ENCODE measurements at regions not wholly inside any gene's neighbourhood (a gene's known extent, or its start where the extent isn't known, plus 50 kb on each side); places are given as distances from the start of the nearest gene placed in this dataset.

GRCh38 chr2:8086796-8087479, 594.9 kb upstream of the ID2 start:
- Mint-ChIP-seq H3K4me1 (peaks cover 1% of the 10 kb centered on the region), H3K4me3 (no peak overlapping the region), H3K27me3 (ENCODE audit: insufficient read depth, low read depth) (peaks cover 4% of the 10 kb centered on the region), H3K27ac (no peak overlapping the region), H3K9me3 (no peaks in the 10 kb centered on the region), H3K36me3 (no peaks in the 10 kb centered on the region)
- Histone ChIP-seq H3K79me2 (ENCODE audit: low read depth) (no peaks in the 10 kb centered on the region), H3K27ac (no peak overlapping the region), H3K27me3 (no peaks in the 10 kb centered on the region), H3K36me3 (no peaks in the 10 kb centered on the region), H3K4me1 (peaks cover 7% of the 10 kb centered on the region), H3K4me2 (no peak overlapping the region), H3K9ac (no peak overlapping the region), H3K9me3 (ENCODE audit: low read depth) (no peaks in the 10 kb centered on the region), H3F3A (ENCODE audit: low read depth) (no peaks in the 10 kb centered on the region), H4K20me1 (ENCODE audit: low read depth) (no peaks in the 10 kb centered on the region), H2AFZ (replicated peaks) (no peak overlapping the region), H3K4me3 (no peak overlapping the region)
- no peak for TF ChIP-seq EZH2phosphoT487 (IDR thresholded peaks at IDR 0.05)
- no peak for TF ChIP-seq CTCF (IDR thresholded peaks at IDR 0.05)
- TF ChIP-seq EZH2 (IDR thresholded peaks at IDR 0.05) = no peak
- DNase-seq (ENCODE audit: low spot score) = no peak

- Mint-ChIP-seq H3K27me3 (ENCODE audit: insufficient read depth, low read depth) (peaks cover 4% of the 10 kb centered on the region), H3K36me3 (no peaks in the 10 kb centered on the region), H3K4me1 (peaks cover 5% of the 10 kb centered on the region), H3K9me3 (no peaks in the 10 kb centered on the region), H3K27ac (no peak overlapping the region), H3K4me3 (no peak overlapping the region)
- DNase-seq (ENCODE audit: low spot score) = no peak
- H3K4me2 ChIP-seq = no peak overlapping the region
- peaks cover 7% of the 10 kb centered on the region for H3K4me1 ChIP-seq
- H3K4me3 ChIP-seq = no peak overlapping the region
- no peaks in the 10 kb centered on the region for H3K79me2 ChIP-seq (ENCODE audit: low read depth)
- H2AFZ ChIP-seq (replicated peaks) = no peak overlapping the region
- H3K9ac ChIP-seq = no peak overlapping the region
- H4K20me1 ChIP-seq (ENCODE audit: low read depth) = no peaks in the 10 kb centered on the region
- no peaks in the 10 kb centered on the region for H3K9me3 ChIP-seq (ENCODE audit: low read depth)
- TF ChIP-seq EZH2phosphoT487 (IDR thresholded peaks at IDR 0.05) (no peak), EZH2 (IDR thresholded peaks at IDR 0.05) (no peak), CTCF (IDR thresholded peaks at IDR 0.05) (no peak)
- H3K27ac ChIP-seq = no peak overlapping the region
- no peaks in the 10 kb centered on the region for H3K27me3 ChIP-seq
- H3K36me3 ChIP-seq = no peaks in the 10 kb centered on the region
- no peaks in the 10 kb centered on the region for H3F3A ChIP-seq (ENCODE audit: low read depth)
Observed at GRCh38 chr2:8087480-8087840, 594.4 kb upstream of the ID2 start.

GRCh38 chr2:8088810-8089209, 593.0 kb upstream of the ID2 start:
- Mint-ChIP-seq H3K9me3 (no peaks in the 10 kb centered on the region), H3K36me3 (no peaks in the 10 kb centered on the region), H3K27ac (no peak overlapping the region), H3K4me3 (no peak overlapping the region), H3K4me1 (peaks cover 5% of the 10 kb centered on the region), H3K27me3 (ENCODE audit: insufficient read depth, low read depth) (peaks cover 4% of the 10 kb centered on the region)
- H3F3A ChIP-seq (ENCODE audit: low read depth) = no peaks in the 10 kb centered on the region
- H3K4me3 ChIP-seq = no peak overlapping the region
- no peaks in the 10 kb centered on the region for H3K27me3 ChIP-seq
- no peaks in the 10 kb centered on the region for H3K9me3 ChIP-seq (ENCODE audit: low read depth)
- peaks cover under 1% of the 10 kb centered on the region for H3K4me1 ChIP-seq
- no peak for DNase-seq (ENCODE audit: low spot score)
- H3K4me2 ChIP-seq = no peak overlapping the region
- no peaks in the 10 kb centered on the region for H4K20me1 ChIP-seq (ENCODE audit: low read depth)
- H3K27ac ChIP-seq = no peak overlapping the region
- H3K36me3 ChIP-seq = no peaks in the 10 kb centered on the region
- TF ChIP-seq CTCF (IDR thresholded peaks at IDR 0.05) (no peak), EZH2 (IDR thresholded peaks at IDR 0.05) (no peak), EZH2phosphoT487 (IDR thresholded peaks at IDR 0.05) (no peak)
- no peaks in the 10 kb centered on the region for H3K79me2 ChIP-seq (ENCODE audit: low read depth)
- H3K9ac ChIP-seq = no peak overlapping the region
- H2AFZ ChIP-seq (replicated peaks) = no peak overlapping the region
